GM10266 (cell line): ENCODE measurements at regions not wholly inside any gene's neighbourhood (a gene's known extent, or its start where the extent isn't known, plus 50 kb on each side); places are given as distances from the start of the nearest gene placed in this dataset.

Experiments
- DNase-seq: peaks from one replicate; pipeline ENCODE4 v3.0.0; 2012; ENCODE audit errors: extremely low spot score
- TF ChIP-seq, protein P1 (sequence below): IDR thresholded peaks from 2 replicates; pipeline ENCODE4 v1.5.1; 2012; ENCODE audit warnings: mild to moderate bottlenecking, low read depth; ENCODE audit not compliant: control insufficient read depth, insufficient read depth; ENCODE audit errors: missing control alignments

DNA sequence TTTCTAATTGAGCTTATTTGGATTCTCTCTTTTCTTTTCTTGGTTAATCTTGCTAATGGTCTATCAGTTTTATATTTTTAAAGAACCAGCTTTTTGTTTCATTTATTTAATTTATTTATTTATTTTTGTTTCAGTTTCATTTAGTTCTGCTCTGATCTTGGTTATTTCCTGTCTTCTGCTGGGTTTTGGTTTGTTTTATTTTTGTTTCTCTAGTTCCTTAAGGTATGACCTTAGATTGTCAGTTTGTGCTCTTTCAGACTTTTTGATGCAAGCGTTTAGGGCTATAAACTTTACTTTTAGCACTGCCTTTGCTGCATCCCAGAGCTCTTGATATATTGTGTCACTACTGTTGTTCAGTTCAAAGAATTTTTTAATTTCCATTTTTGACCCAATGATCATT lies 149.7 kb upstream of the SLC25A13 start:
- DNase-seq = no peak
- TF ChIP-seq, protein P1, sequence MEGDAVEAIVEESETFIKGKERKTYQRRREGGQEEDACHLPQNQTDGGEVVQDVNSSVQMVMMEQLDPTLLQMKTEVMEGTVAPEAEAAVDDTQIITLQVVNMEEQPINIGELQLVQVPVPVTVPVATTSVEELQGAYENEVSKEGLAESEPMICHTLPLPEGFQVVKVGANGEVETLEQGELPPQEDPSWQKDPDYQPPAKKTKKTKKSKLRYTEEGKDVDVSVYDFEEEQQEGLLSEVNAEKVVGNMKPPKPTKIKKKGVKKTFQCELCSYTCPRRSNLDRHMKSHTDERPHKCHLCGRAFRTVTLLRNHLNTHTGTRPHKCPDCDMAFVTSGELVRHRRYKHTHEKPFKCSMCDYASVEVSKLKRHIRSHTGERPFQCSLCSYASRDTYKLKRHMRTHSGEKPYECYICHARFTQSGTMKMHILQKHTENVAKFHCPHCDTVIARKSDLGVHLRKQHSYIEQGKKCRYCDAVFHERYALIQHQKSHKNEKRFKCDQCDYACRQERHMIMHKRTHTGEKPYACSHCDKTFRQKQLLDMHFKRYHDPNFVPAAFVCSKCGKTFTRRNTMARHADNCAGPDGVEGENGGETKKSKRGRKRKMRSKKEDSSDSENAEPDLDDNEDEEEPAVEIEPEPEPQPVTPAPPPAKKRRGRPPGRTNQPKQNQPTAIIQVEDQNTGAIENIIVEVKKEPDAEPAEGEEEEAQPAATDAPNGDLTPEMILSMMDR = no peak

- DNase-seq = no peak
- TF ChIP-seq, protein P1 = no peak
These were observed 130.2 kb upstream of the SLC25A13 start for GRCh38 chr7:96452146-96452545.

GRCh38 chr7:96449094-96449493 lies 127.2 kb upstream of the SLC25A13 start:
- DNase-seq = no peak
- TF ChIP-seq, protein P1 = no peak

DNA sequence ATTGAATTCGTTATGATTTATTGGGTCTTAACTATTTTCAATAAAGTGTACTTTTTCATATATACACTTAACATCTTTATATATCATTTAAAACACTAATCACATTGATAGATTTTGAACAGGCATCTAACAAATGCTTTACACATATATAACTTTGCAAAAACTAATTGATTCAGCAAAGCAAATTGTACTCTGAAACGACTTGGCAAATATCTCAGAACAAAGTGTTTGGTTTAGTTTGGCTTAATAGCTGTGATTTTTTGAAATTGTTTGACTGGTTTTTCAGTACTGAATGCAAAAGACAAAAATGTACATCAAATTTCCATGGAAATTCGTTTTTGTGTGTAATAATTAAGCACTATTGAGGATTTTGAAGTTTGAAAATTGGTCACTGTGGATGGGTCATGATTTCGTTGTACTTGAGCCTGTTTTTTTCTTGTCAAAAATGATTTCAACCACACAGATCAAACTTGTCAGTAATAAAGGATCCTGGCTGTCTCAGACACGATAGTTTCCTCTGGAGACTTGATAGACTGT lies 125.3 kb upstream of the SLC25A13 start:
- TF ChIP-seq, protein P1 = no peak
- no peak for DNase-seq

- no peak for DNase-seq
- TF ChIP-seq, protein P1 = no peak
These were observed 119.7 kb upstream of the SLC25A13 start for GRCh38 chr7:96441436-96442084.

- DNase-seq = no peak
- TF ChIP-seq, protein P1 = no peak
These were observed 118.4 kb upstream of the SLC25A13 start for GRCh38 chr7:96440328-96440727.

- DNase-seq = no peak
- TF ChIP-seq, protein P1 = no peak
These were observed 115.0 kb upstream of the SLC25A13 start for GRCh38 chr7:96436880-96437279.
